ENCODE measurements at regions not wholly inside any gene's neighbourhood (a gene's known extent, or its start where the extent isn't known, plus 50 kb on each side); places are given as distances from the start of the nearest gene placed in this dataset.

- no peaks in the 10 kb centered on the region for H3K9me3 ChIP-seq (replicated peaks in 1 of 2; ENCODE audit: control insufficient read depth in 1 of 2, insufficient read depth in 1 of 2, low read length in 2 of 2)
- H2AFZ ChIP-seq (ENCODE audit: insufficient read depth, low read depth, low read length, poor library complexity, severe bottlenecking): no peak overlapping the region
- H4K20me1 ChIP-seq (ENCODE audit: insufficient read depth, low read length): no peaks in the 10 kb centered on the region
- no peaks in the 10 kb centered on the region for H3K79me2 ChIP-seq (ENCODE audit: insufficient read depth, low read length)
- intact Hi-C loops (cut with micrococcal nuclease): no loop called here
- Mint-ChIP-seq H3K27me3 (ENCODE audit: low read depth in 3 of 3) (no peaks in the 10 kb centered on the region), H3K4me1 (no peaks in the 10 kb centered on the region), H3K27ac (no peak overlapping the region), H3K9me3 (peaks cover 0 to 6% (median 3%) of the 10 kb centered on the region in 7 donors), H3K4me3 (no peak overlapping the region), H3K36me3 (no peaks in the 10 kb centered on the region)
- DNase-seq: no peak
- H3K27ac ChIP-seq (ENCODE audit: low read depth in 1 of 2, low read length in 2 of 2): no peak overlapping the region
- no peaks in the 10 kb centered on the region for H3K4me1 ChIP-seq (ENCODE audit: control insufficient read depth in 1 of 2, insufficient read depth in 2 of 2, low read length in 2 of 2)
- H3K27me3 ChIP-seq (ENCODE audit: control insufficient read depth in 2 of 2, insufficient read depth in 2 of 2, low read length in 2 of 2): no peaks in the 10 kb centered on the region
- no peak overlapping the region for H3K4me3 ChIP-seq (replicated peaks in 1 of 3; ENCODE audit: low read depth in 2 of 3, low read length in 3 of 3)
- no peak overlapping the region for H3K4me2 ChIP-seq (replicated peaks; ENCODE audit: extremely low read depth, low read length, poor library complexity, severe bottlenecking)
- H3K9ac ChIP-seq (ENCODE audit: insufficient read depth, low read length, poor library complexity, severe bottlenecking): no peak overlapping the region
- WGBS (ENCODE audit: insufficient coverage): 100% methylated on average over 1 of the region's 4 CpGs
- TF ChIP-seq, protein P1, sequence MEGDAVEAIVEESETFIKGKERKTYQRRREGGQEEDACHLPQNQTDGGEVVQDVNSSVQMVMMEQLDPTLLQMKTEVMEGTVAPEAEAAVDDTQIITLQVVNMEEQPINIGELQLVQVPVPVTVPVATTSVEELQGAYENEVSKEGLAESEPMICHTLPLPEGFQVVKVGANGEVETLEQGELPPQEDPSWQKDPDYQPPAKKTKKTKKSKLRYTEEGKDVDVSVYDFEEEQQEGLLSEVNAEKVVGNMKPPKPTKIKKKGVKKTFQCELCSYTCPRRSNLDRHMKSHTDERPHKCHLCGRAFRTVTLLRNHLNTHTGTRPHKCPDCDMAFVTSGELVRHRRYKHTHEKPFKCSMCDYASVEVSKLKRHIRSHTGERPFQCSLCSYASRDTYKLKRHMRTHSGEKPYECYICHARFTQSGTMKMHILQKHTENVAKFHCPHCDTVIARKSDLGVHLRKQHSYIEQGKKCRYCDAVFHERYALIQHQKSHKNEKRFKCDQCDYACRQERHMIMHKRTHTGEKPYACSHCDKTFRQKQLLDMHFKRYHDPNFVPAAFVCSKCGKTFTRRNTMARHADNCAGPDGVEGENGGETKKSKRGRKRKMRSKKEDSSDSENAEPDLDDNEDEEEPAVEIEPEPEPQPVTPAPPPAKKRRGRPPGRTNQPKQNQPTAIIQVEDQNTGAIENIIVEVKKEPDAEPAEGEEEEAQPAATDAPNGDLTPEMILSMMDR (IDR thresholded peaks at IDR 0.05): no peak
- H3K36me3 ChIP-seq (replicated peaks in 1 of 2; ENCODE audit: control insufficient read depth in 1 of 2, insufficient read depth in 2 of 2, low read length in 2 of 2): no peaks in the 10 kb centered on the region
Observed at GRCh38 chr18:55064073-55064472, 104.8 kb upstream of the CCDC68 start.

DNA sequence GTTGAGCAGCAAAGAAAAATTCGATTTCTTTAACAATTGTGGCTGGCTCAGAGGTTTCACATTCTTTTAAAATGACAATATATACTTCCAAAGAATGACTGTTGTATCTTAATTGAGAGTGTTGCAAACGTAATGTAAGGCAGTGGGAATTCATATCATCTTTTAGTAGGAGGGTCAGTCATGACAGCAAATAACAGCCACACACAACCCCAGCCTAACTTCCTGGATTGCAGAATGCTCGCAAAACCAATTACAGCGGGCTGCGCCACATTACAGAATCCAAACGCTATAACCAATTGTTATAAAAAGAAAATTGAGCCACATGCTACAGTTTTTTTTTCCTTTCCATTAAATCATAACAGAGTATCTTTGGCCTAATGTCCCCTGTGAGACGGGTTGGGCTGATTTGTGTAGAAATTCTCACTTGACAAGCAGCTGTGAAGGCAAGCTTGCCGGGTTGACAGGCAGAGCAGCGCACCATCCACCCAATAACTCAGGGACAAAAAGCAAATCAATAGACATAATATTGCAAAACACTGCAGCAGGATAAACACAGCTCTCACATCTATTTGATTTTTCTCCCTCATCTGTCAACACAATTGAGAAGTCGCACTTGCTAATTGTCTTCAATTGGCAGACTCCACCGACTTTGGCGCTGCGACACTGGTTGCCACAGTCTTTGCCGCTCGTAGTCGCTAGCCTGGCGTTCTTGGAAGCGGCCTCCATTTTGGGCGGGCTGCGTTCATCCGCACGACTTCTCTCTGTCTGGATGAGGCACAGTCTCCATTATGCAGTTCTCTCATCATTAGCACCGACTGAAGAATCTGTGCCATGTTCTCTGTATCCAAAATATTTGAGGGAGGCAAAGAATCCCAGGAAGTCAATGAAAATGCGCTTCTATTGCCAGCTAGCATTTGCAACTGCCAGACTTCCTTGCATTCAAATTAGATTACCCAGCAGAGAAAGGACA, 95.0 kb upstream of the CCDC68 start:
- 95% methylated on average over 17 of the region's 24 CpGs for WGBS (ENCODE audit: insufficient coverage)
- Histone ChIP-seq H3K27ac (ENCODE audit: low read depth in 1 of 2, low read length in 2 of 2) (no peak overlapping the region), H3K27me3 (ENCODE audit: control insufficient read depth in 2 of 2, insufficient read depth in 2 of 2, low read length in 2 of 2) (no peaks in the 10 kb centered on the region), H3K4me2 (replicated peaks; ENCODE audit: extremely low read depth, low read length, poor library complexity, severe bottlenecking) (no peak overlapping the region), H3K4me1 (ENCODE audit: control insufficient read depth in 1 of 2, insufficient read depth in 2 of 2, low read length in 2 of 2) (no peaks in the 10 kb centered on the region), H4K20me1 (ENCODE audit: insufficient read depth, low read length) (no peaks in the 10 kb centered on the region), H3K9ac (ENCODE audit: insufficient read depth, low read length, poor library complexity, severe bottlenecking) (no peak overlapping the region), H3K9me3 (replicated peaks in 1 of 2; ENCODE audit: control insufficient read depth in 1 of 2, insufficient read depth in 1 of 2, low read length in 2 of 2) (no peaks in the 10 kb centered on the region), H3K4me3 (replicated peaks in 1 of 3; ENCODE audit: low read depth in 2 of 3, low read length in 3 of 3) (no peak overlapping the region), H3K36me3 (replicated peaks in 1 of 2; ENCODE audit: control insufficient read depth in 1 of 2, insufficient read depth in 2 of 2, low read length in 2 of 2) (no peaks in the 10 kb centered on the region), H2AFZ (ENCODE audit: insufficient read depth, low read depth, low read length, poor library complexity, severe bottlenecking) (no peak overlapping the region), H3K79me2 (ENCODE audit: insufficient read depth, low read length) (no peaks in the 10 kb centered on the region)
- intact Hi-C loops (cut with micrococcal nuclease): no loop called here
- TF ChIP-seq, protein P1 (IDR thresholded peaks at IDR 0.05): no peak
- Mint-ChIP-seq H3K36me3 (no peaks in the 10 kb centered on the region), H3K9me3 (peaks cover 0 to 7% (median 0%) of the 10 kb centered on the region in 7 donors), H3K4me3 (no peak overlapping the region), H3K4me1 (no peaks in the 10 kb centered on the region), H3K27me3 (ENCODE audit: low read depth in 3 of 3) (peaks cover 1 to 3% (median 2%) of the 10 kb centered on the region in 3 donors), H3K27ac (no peak overlapping the region)
- no peak for DNase-seq

Data from CD14-positive monocyte (primary cell).